Ammon's horn (tissue), 1 donor: ENCODE measurements at regions not wholly inside any gene's neighbourhood (a gene's known extent, or its start where the extent isn't known, plus 50 kb on each side); places are given as distances from the start of the nearest gene placed in this dataset.
A peak's percentile ranks its signal among the peaks of the same experiment; 100 is the strongest.

Experiments used
- DNase-seq: peaks from one replicate; pipeline ENCODE4 v3.0.0-alpha.2; 2016; ENCODE audit warnings: low spot score

- DNase-seq = peak; percentile 94
Observed at GRCh38 chr20:58017231-58017969, 211.1 kb downstream of the ANKRD60 start.

GRCh38 chr20:58016779-58017178, 211.7 kb downstream of the ANKRD60 start:
- no peak for DNase-seq

- no peak for DNase-seq
Observed at GRCh38 chr20:58014628-58015315, 213.7 kb downstream of the ANKRD60 start.

- DNase-seq = no peak
Observed at GRCh38 chr20:58012731-58013510, 215.5 kb downstream of the ANKRD60 start.

GRCh38 chr20:58011947-58012610, 216.4 kb downstream of the ANKRD60 start:
- no peak for DNase-seq

GRCh38 chr20:58011106-58011946, 217.1 kb downstream of the ANKRD60 start:
- no peak for DNase-seq

GRCh38 chr20:58010666-58011065, 217.8 kb downstream of the ANKRD60 start:
- DNase-seq = no peak

GRCh38 chr20:58010186-58010585, 218.3 kb downstream of the ANKRD60 start:
- no peak for DNase-seq

- DNase-seq = no peak
Observed at GRCh38 chr20:58008866-58009265, 219.6 kb downstream of the ANKRD60 start.

GRCh38 chr20:58008413-58008812, 220.0 kb downstream of the ANKRD60 start:
- DNase-seq = no peak

- no peak for DNase-seq
Observed at GRCh38 chr20:58007947-58008346, 220.5 kb downstream of the ANKRD60 start.

- DNase-seq = no peak
Observed at GRCh38 chr20:58006346-58007316, 221.8 kb downstream of the ANKRD60 start.

GRCh38 chr20:58005581-58006345, 222.7 kb downstream of the ANKRD60 start:
- no peak for DNase-seq

GRCh38 chr20:58004900-58005299, 223.6 kb downstream of the ANKRD60 start:
- no peak for DNase-seq

- DNase-seq = no peak
Observed at GRCh38 chr20:58004146-58004545, 224.3 kb downstream of the ANKRD60 start.

GRCh38 chr20:58003525-58003924, 224.9 kb downstream of the ANKRD60 start:
- DNase-seq = no peak

GRCh38 chr20:58002901-58003300, 225.6 kb downstream of the ANKRD60 start:
- no peak for DNase-seq

GRCh38 chr20:58001946-58002345, 226.5 kb downstream of the ANKRD60 start:
- DNase-seq = no peak

- no peak for DNase-seq
Observed at GRCh38 chr20:58001381-58001780, 227.1 kb downstream of the ANKRD60 start.
